CD4-positive, alpha-beta T cell (primary cell): ENCODE measurements at regions not wholly inside any gene's neighbourhood (a gene's known extent, or its start where the extent isn't known, plus 50 kb on each side); places are given as distances from the start of the nearest gene placed in this dataset.

Experiments
- ATAC-seq: fragments of 200-7000 bp; cut with Tn5 transposase; one replicate; pipeline ENCODE4 v1.10.0; 2022; ENCODE audit warnings: mild to moderate bottlenecking; ENCODE audit not compliant: poor library complexity
- CTCF ChIA-PET: fragments of 350-600 bp; sonication (Branson Sonifier 250); formaldehyde crosslinking; loops from one replicate; lab custom pipeline; 2021; ENCODE audit warnings: antibody characterized with exemption, inconsistent platforms; lab: Charles Lee
- POLR2A ChIA-PET: fragments of 350-600 bp; sonication (Branson Sonifier 250); formaldehyde crosslinking; loops from one replicate; lab custom pipeline; 2021; ENCODE audit warnings: antibody characterized with exemption, inconsistent platforms; lab: Charles Lee
- DNase-seq, 14 experiments: peaks; one replicate each; pipeline ENCODE4 v3.0.0-alpha.2; 2013 to 2020; ENCODE audit warnings: mixed read lengths in 2 of 14
- H3K27ac ChIP-seq, 2 donors: one replicate each; pipeline versions ENCODE4 v1.5.1 to v1.7.0; 2013; ENCODE audit warnings: low read length in 2 of 2, low read depth in 1 of 2, mild to moderate bottlenecking in 1 of 2
- H3K27me3 ChIP-seq, 2 experiments: 1 replicate in 1 of 2; 2 replicates in 1 of 2; pipeline versions ENCODE4 v1.6.1 to v1.7.0; 2013; ENCODE audit warnings: low read length in 2 of 2, control low read depth in 1 of 2, mild to moderate bottlenecking in 1 of 2, moderate library complexity in 1 of 2; ENCODE audit not compliant: insufficient read depth in 2 of 2, control insufficient read depth in 1 of 2
- H3K36me3 ChIP-seq: one replicate; pipeline ENCODE4 v1.6.1; 2013; ENCODE audit warnings: low read length, control low read depth; ENCODE audit not compliant: insufficient read depth
- H3K4me1 ChIP-seq: one replicate; pipeline ENCODE4 v1.6.1; 2013; ENCODE audit warnings: low read length, control low read depth; ENCODE audit not compliant: insufficient read depth
- H3K4me3 ChIP-seq: one replicate; pipeline ENCODE4 v1.5.1; 2013; ENCODE audit warnings: mild to moderate bottlenecking, low read length, moderate library complexity
- H3K9me3 ChIP-seq, 2 experiments: 1 replicate in 1 of 2; 2 replicates in 1 of 2; pipeline versions ENCODE4 v1.6.1 to v1.7.0; 2013; ENCODE audit warnings: low read length in 2 of 2, mild to moderate bottlenecking in 2 of 2, control low read depth in 1 of 2, moderate library complexity in 1 of 2; ENCODE audit not compliant: control insufficient read depth in 1 of 2, insufficient read depth in 1 of 2
- H3K27ac Mint-ChIP-seq: one replicate; pipeline ENCODE4 v1.8.0; 2020; ENCODE audit warnings: mixed read lengths
- H3K27me3 Mint-ChIP-seq: one replicate; pipeline ENCODE4 v1.8.0; 2021; ENCODE audit warnings: mixed read lengths
- H3K36me3 Mint-ChIP-seq: one replicate; pipeline ENCODE4 v1.8.0; 2021; ENCODE audit warnings: low read depth, mixed read lengths
- H3K4me1 Mint-ChIP-seq: one replicate; pipeline ENCODE4 v1.8.0; 2021; ENCODE audit warnings: low read depth, mixed read lengths
- H3K4me3 Mint-ChIP-seq: one replicate; pipeline ENCODE4 v1.8.0; 2020; ENCODE audit warnings: mild to moderate bottlenecking, mixed read lengths
- H3K9me3 Mint-ChIP-seq: one replicate; pipeline ENCODE4 v1.8.0; 2020; ENCODE audit warnings: mixed read lengths
- intact Hi-C, 2 experiments: fragments of 100-400 bp; cut with DNase I in 1 of 2; cut with micrococcal nuclease in 1 of 2; formaldehyde crosslinking; loops; one replicate each; pipeline versions ENCODE4 v1.15.1 to v1.9.0; 2023 to 2025; cut with DNase I, micrococcal nuclease
- TF ChIP-seq, protein P1 (sequence below): fragments of 200-600 bp; IDR thresholded peaks from one replicate; pipeline ENCODE4 v1.8.0; 2022; ENCODE audit warnings: antibody characterized with exemption, mild to moderate bottlenecking

DNA sequence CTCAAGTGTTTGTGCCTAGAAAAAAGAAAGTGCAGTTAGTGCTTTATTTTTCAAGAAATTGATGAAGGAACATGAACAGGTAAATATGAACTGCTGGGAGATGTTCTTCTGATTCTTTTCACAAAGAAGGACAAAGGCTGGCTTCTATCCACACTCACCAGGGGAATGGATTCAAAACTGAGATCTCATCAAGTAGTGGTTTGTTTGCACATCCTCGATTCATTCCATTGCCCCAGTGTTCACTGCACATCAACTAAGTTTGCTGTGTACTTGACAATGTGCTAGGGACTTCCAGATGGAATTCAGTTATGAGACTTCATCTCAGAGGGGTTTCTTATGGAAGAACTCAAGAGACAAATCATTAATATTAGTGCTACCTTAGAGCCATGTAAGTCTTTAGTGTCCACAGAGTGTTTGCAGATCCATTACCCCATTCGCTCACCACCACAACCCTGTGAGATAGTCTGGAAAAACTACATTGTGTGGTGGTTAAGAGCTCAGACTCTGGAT lies 332.9 kb upstream of the PPP2R3A start:
- TF ChIP-seq, protein P1, sequence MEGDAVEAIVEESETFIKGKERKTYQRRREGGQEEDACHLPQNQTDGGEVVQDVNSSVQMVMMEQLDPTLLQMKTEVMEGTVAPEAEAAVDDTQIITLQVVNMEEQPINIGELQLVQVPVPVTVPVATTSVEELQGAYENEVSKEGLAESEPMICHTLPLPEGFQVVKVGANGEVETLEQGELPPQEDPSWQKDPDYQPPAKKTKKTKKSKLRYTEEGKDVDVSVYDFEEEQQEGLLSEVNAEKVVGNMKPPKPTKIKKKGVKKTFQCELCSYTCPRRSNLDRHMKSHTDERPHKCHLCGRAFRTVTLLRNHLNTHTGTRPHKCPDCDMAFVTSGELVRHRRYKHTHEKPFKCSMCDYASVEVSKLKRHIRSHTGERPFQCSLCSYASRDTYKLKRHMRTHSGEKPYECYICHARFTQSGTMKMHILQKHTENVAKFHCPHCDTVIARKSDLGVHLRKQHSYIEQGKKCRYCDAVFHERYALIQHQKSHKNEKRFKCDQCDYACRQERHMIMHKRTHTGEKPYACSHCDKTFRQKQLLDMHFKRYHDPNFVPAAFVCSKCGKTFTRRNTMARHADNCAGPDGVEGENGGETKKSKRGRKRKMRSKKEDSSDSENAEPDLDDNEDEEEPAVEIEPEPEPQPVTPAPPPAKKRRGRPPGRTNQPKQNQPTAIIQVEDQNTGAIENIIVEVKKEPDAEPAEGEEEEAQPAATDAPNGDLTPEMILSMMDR, result no peak
- DNase-seq (no peak), ATAC-seq (no peak)
- no peaks in the 10 kb centered on the region for H3K9me3 Mint-ChIP-seq
- H3K27me3 ChIP-seq, result no peaks in the 10 kb centered on the region
- intact Hi-C loops, result no loop called here
- H3K36me3 Mint-ChIP-seq, result no peaks in the 10 kb centered on the region
- H3K27ac Mint-ChIP-seq, result no peak overlapping the region
- H3K27ac ChIP-seq, result no peak overlapping the region
- CTCF ChIA-PET, result no interaction called here
- no peak overlapping the region for H3K4me3 ChIP-seq
- no peak overlapping the region for H3K4me3 Mint-ChIP-seq
- no peaks in the 10 kb centered on the region for H3K9me3 ChIP-seq
- H3K4me1 ChIP-seq, result no peaks in the 10 kb centered on the region
- no peaks in the 10 kb centered on the region for H3K4me1 Mint-ChIP-seq
- H3K36me3 ChIP-seq, result no peaks in the 10 kb centered on the region
- H3K27me3 Mint-ChIP-seq, result no peaks in the 10 kb centered on the region
- POLR2A ChIA-PET, result no interaction called here

DNA sequence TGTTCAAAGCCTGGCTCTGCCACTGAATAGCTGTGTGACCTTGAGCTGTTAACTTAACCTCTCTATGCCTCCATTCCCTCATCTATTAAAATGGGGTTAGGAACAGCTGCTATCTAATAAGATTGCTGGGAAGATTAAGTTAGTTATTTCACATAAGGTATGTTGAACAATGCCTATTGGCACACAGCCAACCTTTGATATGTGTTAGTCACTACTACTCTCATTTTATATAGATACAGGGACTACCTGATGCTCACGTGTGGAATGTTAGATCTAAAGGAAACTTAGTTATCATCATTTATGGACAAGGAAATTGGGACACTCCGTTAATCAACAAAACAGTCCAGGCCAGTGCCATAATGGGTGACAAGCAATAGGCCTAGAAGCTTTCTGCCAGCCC lies 332.4 kb upstream of the PPP2R3A start:
- Histone ChIP-seq H3K27me3 (no peaks in the 10 kb centered on the region), H3K36me3 (no peaks in the 10 kb centered on the region), H3K4me1 (no peaks in the 10 kb centered on the region), H3K4me3 (no peak overlapping the region), H3K27ac (no peak overlapping the region), H3K9me3 (no peaks in the 10 kb centered on the region)
- H3K27me3 Mint-ChIP-seq, result no peaks in the 10 kb centered on the region
- CTCF ChIA-PET, result no interaction called here
- H3K4me1 Mint-ChIP-seq, result no peaks in the 10 kb centered on the region
- no peak for ATAC-seq
- H3K4me3 Mint-ChIP-seq, result no peak overlapping the region
- TF ChIP-seq, protein P1, result no peak
- H3K9me3 Mint-ChIP-seq, result no peaks in the 10 kb centered on the region
- intact Hi-C loops, result no loop called here
- no peak for DNase-seq
- no peak overlapping the region for H3K27ac Mint-ChIP-seq
- POLR2A ChIA-PET, result no interaction called here
- H3K36me3 Mint-ChIP-seq, result no peaks in the 10 kb centered on the region

- no peak overlapping the region for H3K27ac Mint-ChIP-seq
- no peaks in the 10 kb centered on the region for H3K27me3 ChIP-seq
- ChIA-PET CTCF (no interaction called here), POLR2A (no interaction called here)
- no peaks in the 10 kb centered on the region for H3K4me1 Mint-ChIP-seq
- no peaks in the 10 kb centered on the region for H3K4me1 ChIP-seq
- intact Hi-C loops, result no loop called here
- ATAC-seq (no peak), DNase-seq (no peak)
- TF ChIP-seq, protein P1, result no peak
- H3K4me3 ChIP-seq, result no peak overlapping the region
- peaks cover 0 to 7% of the 10 kb centered on the region in 2 experiments for H3K9me3 ChIP-seq
- H3K9me3 Mint-ChIP-seq, result no peaks in the 10 kb centered on the region
- no peaks in the 10 kb centered on the region for H3K36me3 Mint-ChIP-seq
- no peak overlapping the region for H3K4me3 Mint-ChIP-seq
- no peaks in the 10 kb centered on the region for H3K27me3 Mint-ChIP-seq
- no peaks in the 10 kb centered on the region for H3K36me3 ChIP-seq
- H3K27ac ChIP-seq, result no peak overlapping the region
Observed at GRCh38 chr3:135636596-135636995, 328.9 kb upstream of the PPP2R3A start.
